ENCODE measurements at regions not wholly inside any gene's neighbourhood (a gene's known extent, or its start where the extent isn't known, plus 50 kb on each side); places are given as distances from the start of the nearest gene placed in this dataset.
"Not testable (repeated sequence)": the region's sequence is repeated elsewhere in the genome, so short reads cannot be mapped to it uniquely, and the experiment has no call there.

GRCh38 chr5:100479079-100479688 is 56.0 kb upstream of the FAM174A start:
- DNase-seq (ENCODE audit: low read depth) = no peak

- DNase-seq (ENCODE audit: low read depth) = no peak
Observed at GRCh38 chr5:100472091-100472490, 63.1 kb upstream of the FAM174A start.

- DNase-seq (ENCODE audit: low read depth) = no peak
Observed at GRCh38 chr5:100469767-100470166, 65.4 kb upstream of the FAM174A start.

- no peak for DNase-seq (ENCODE audit: low read depth)
Observed at GRCh38 chr5:100464418-100464817, 70.8 kb upstream of the FAM174A start.

- DNase-seq (ENCODE audit: low read depth) = no peak
Observed at GRCh38 chr5:100456615-100457014, 78.6 kb upstream of the FAM174A start.

- no peak for DNase-seq (ENCODE audit: low read depth)
Observed at GRCh38 chr5:100452126-100452525, 83.0 kb upstream of the FAM174A start.

- DNase-seq (ENCODE audit: low read depth) = no peak
Observed at GRCh38 chr5:100448111-100448528, 87.1 kb upstream of the FAM174A start.

- DNase-seq (ENCODE audit: low read depth) = no peak
Observed at GRCh38 chr5:100446879-100447430, 88.2 kb upstream of the FAM174A start.

- DNase-seq (ENCODE audit: low read depth) = no peak
Observed at GRCh38 chr5:100444961-100445360, 90.2 kb upstream of the FAM174A start.

GRCh38 chr5:100434815-100435214 is 100.4 kb upstream of the FAM174A start:
- no peak for DNase-seq (ENCODE audit: low read depth)

- DNase-seq (ENCODE audit: low read depth) = no peak
Observed at GRCh38 chr5:100432741-100433140, 102.4 kb upstream of the FAM174A start.

GRCh38 chr5:100430268-100431195 is 104.6 kb upstream of the FAM174A start:
- DNase-seq (ENCODE audit: low read depth) = no peak

GRCh38 chr5:100424787-100425186 is 110.4 kb upstream of the FAM174A start:
- DNase-seq (ENCODE audit: low read depth) = no peak

GRCh38 chr5:100424017-100424416 is 111.2 kb upstream of the FAM174A start:
- DNase-seq (ENCODE audit: low read depth) = no peak

GRCh38 chr5:100423330-100423729 is 111.8 kb upstream of the FAM174A start:
- no peak for DNase-seq (ENCODE audit: low read depth)

GRCh38 chr5:100421360-100421759 is 113.8 kb upstream of the FAM174A start:
- no peak for DNase-seq (ENCODE audit: low read depth)

- DNase-seq (ENCODE audit: low read depth) = no peak
Observed at GRCh38 chr5:100418231-100418630, 116.9 kb upstream of the FAM174A start.

GRCh38 chr5:100409660-100410151 is 125.5 kb upstream of the FAM174A start:
- DNase-seq (ENCODE audit: low read depth) = no peak

- no peak for DNase-seq (ENCODE audit: low read depth)
Observed at GRCh38 chr5:100407053-100407452, 128.1 kb upstream of the FAM174A start.

- no peak for DNase-seq (ENCODE audit: low read depth)
Observed at GRCh38 chr5:100406640-100407039, 128.5 kb upstream of the FAM174A start.

- DNase-seq (ENCODE audit: low read depth) = no peak
Observed at GRCh38 chr5:100402071-100402470, 133.1 kb upstream of the FAM174A start.

GRCh38 chr5:100401149-100401548 is 134.0 kb upstream of the FAM174A start:
- no peak for DNase-seq (ENCODE audit: low read depth)

- DNase-seq (ENCODE audit: low read depth) = not testable (repeated sequence)
Observed at GRCh38 chr5:100398815-100399214, 136.4 kb upstream of the FAM174A start.
